ENCODE measurements at regions not wholly inside any gene's neighbourhood (a gene's known extent, or its start where the extent isn't known, plus 50 kb on each side); places are given as distances from the start of the nearest gene placed in this dataset.

GRCh38 chr7:1378610-1379601, 80.4 kb downstream of the MICALL2 start:
- Histone ChIP-seq H3K4me1 (ENCODE audit: control insufficient read depth, extremely low read depth, insufficient read depth, low read length) (no peaks in the 10 kb centered on the region), H3K79me2 (ENCODE audit: control insufficient read depth, insufficient read depth, low read length) (no peaks in the 10 kb centered on the region), H3K9me3 (ENCODE audit: control insufficient read depth, insufficient read depth, low read depth, low read length) (no peaks in the 10 kb centered on the region), H3K27me3 (ENCODE audit: control insufficient read depth, insufficient read depth, low read length) (no peaks in the 10 kb centered on the region), H3K4me2 (ENCODE audit: extremely low read depth, insufficient read depth, low read length) (no peak overlapping the region), H3K4me3 (replicated peaks in 1 of 4; ENCODE audit: control extremely low read depth in 1 of 4, insufficient read depth in 1 of 4, low read depth in 3 of 4, low read length in 4 of 4) (no peak overlapping the region), H4K20me1 (ENCODE audit: control insufficient read depth, extremely low read depth, insufficient read depth, low read length) (no peaks in the 10 kb centered on the region), H3K27ac (ENCODE audit: insufficient read depth, low read length) (no peak overlapping the region), H2AFZ (ENCODE audit: low read length) (no peak overlapping the region), H3K9ac (ENCODE audit: insufficient read depth, low read length) (no peak overlapping the region), H3K36me3 (ENCODE audit: control insufficient read depth, insufficient read depth, low read length) (no peaks in the 10 kb centered on the region)
- TF ChIP-seq CTCF (conservative IDR thresholded peaks at IDR 0.05 in 1 of 2, IDR thresholded peaks at IDR 0.05 in 1 of 2; ENCODE audit: low read depth in 1 of 2, low read length in 2 of 2), result no peak
- no peak for TF ChIP-seq EZH2 (IDR thresholded peaks at IDR 0.05; ENCODE audit: low read length, missing control alignments)
- DNase-seq (ENCODE audit: low read depth in 2 of 2), result no peak

GRCh38 chr7:1380231-1380815, 78.9 kb downstream of the MICALL2 start:
- Histone ChIP-seq H4K20me1 (ENCODE audit: control insufficient read depth, extremely low read depth, insufficient read depth, low read length) (no peaks in the 10 kb centered on the region), H3K79me2 (ENCODE audit: control insufficient read depth, insufficient read depth, low read length) (no peaks in the 10 kb centered on the region), H3K4me3 (replicated peaks in 1 of 4; ENCODE audit: control extremely low read depth in 1 of 4, insufficient read depth in 1 of 4, low read depth in 3 of 4, low read length in 4 of 4) (no peak overlapping the region), H3K27me3 (ENCODE audit: control insufficient read depth, insufficient read depth, low read length) (peaks cover 3% of the 10 kb centered on the region), H3K4me2 (ENCODE audit: extremely low read depth, insufficient read depth, low read length) (no peak overlapping the region), H3K27ac (ENCODE audit: insufficient read depth, low read length) (no peak overlapping the region), H3K36me3 (ENCODE audit: control insufficient read depth, insufficient read depth, low read length) (no peaks in the 10 kb centered on the region), H3K9ac (ENCODE audit: insufficient read depth, low read length) (no peak overlapping the region), H3K4me1 (ENCODE audit: control insufficient read depth, extremely low read depth, insufficient read depth, low read length) (no peaks in the 10 kb centered on the region), H3K9me3 (ENCODE audit: control insufficient read depth, insufficient read depth, low read depth, low read length) (no peaks in the 10 kb centered on the region), H2AFZ (ENCODE audit: low read length) (no peak overlapping the region)
- TF ChIP-seq CTCF (conservative IDR thresholded peaks at IDR 0.05 in 1 of 2, IDR thresholded peaks at IDR 0.05 in 1 of 2; ENCODE audit: low read depth in 1 of 2, low read length in 2 of 2), result no peak
- TF ChIP-seq EZH2 (IDR thresholded peaks at IDR 0.05; ENCODE audit: low read length, missing control alignments), result no peak
- DNase-seq (ENCODE audit: low read depth in 2 of 2), result no peak

DNA sequence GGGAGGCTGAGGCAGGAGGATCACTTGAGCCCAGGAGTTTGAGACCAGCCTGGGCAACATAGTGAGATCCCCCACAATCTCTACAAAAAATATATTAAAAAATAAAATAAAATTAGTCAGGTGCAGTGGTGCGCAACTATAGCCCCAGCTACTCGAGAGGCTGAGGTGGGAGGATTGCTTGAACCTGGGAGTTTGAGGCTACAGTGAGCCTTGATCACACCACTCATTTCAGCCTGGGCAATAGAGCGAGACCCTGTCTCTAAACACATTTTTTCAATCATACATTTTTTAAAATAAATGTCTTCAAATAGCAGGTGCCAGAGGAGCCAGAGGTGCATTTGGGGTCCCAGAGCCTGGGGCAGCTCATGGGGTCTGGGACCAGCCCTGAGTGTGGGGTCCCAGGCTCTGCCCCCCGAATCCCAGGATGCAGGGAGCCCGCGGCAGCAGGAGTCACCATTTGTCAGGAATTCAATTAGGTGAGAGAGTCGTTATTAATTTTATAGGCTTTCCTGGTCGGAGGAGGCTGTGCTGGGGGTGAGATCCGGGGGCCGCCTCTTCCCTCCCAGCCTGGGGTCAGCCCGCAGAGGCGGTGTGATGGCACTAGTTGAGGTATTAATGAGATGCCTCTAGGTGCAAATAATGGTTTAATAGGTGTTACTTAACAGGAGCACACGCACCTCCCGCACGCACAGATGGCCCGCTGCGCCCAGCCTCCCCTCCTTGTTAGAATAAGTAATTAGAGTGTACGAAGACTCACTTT, 78.3 kb downstream of the MICALL2 start:
- Histone ChIP-seq H2AFZ (ENCODE audit: low read length) (no peak overlapping the region), H3K9ac (ENCODE audit: insufficient read depth, low read length) (no peak overlapping the region), H3K27ac (ENCODE audit: insufficient read depth, low read length) (no peak overlapping the region), H3K9me3 (ENCODE audit: control insufficient read depth, insufficient read depth, low read depth, low read length) (no peaks in the 10 kb centered on the region), H3K4me2 (ENCODE audit: extremely low read depth, insufficient read depth, low read length) (no peak overlapping the region), H4K20me1 (ENCODE audit: control insufficient read depth, extremely low read depth, insufficient read depth, low read length) (no peaks in the 10 kb centered on the region), H3K36me3 (ENCODE audit: control insufficient read depth, insufficient read depth, low read length) (no peaks in the 10 kb centered on the region), H3K4me3 (replicated peaks in 1 of 4; ENCODE audit: control extremely low read depth in 1 of 4, insufficient read depth in 1 of 4, low read depth in 3 of 4, low read length in 4 of 4) (no peak overlapping the region), H3K27me3 (ENCODE audit: control insufficient read depth, insufficient read depth, low read length) (peaks cover 3% of the 10 kb centered on the region), H3K79me2 (ENCODE audit: control insufficient read depth, insufficient read depth, low read length) (no peaks in the 10 kb centered on the region), H3K4me1 (ENCODE audit: control insufficient read depth, extremely low read depth, insufficient read depth, low read length) (no peaks in the 10 kb centered on the region)
- TF ChIP-seq EZH2 (IDR thresholded peaks at IDR 0.05; ENCODE audit: low read length, missing control alignments), result no peak
- no peak for TF ChIP-seq CTCF (conservative IDR thresholded peaks at IDR 0.05 in 1 of 2, IDR thresholded peaks at IDR 0.05 in 1 of 2; ENCODE audit: low read depth in 1 of 2, low read length in 2 of 2)
- DNase-seq (ENCODE audit: low read depth in 2 of 2), result no peak
